ENCODE measurements at regions not wholly inside any gene's neighbourhood (a gene's known extent, or its start where the extent isn't known, plus 50 kb on each side); places are given as distances from the start of the nearest gene placed in this dataset.

GRCh38 chr2:238562446-238562845, 135.7 kb downstream of the ASB1 start:
- no peak overlapping the region for H3K4me3 ChIP-seq
- no peaks in the 10 kb centered on the region for H3K4me1 ChIP-seq
- TF ChIP-seq POLR2AphosphoS5 (IDR thresholded peaks at IDR 0.05): no peak
- no peak for TF ChIP-seq POLR2A (IDR thresholded peaks at IDR 0.05)
- no peak for TF ChIP-seq CTCF (IDR thresholded peaks at IDR 0.05 in 8 of 11, conservative IDR thresholded peaks at IDR 0.05 in 3 of 11)
- H3K27me3 ChIP-seq (replicated peaks in 1 of 7): peaks cover 0 to 52% (median 0%) of the 10 kb centered on the region in 7 donors
- H3K9me3 ChIP-seq: no peaks in the 10 kb centered on the region
- 65 to 83% (median 77%) methylated on average over 8 of the region's 8 CpGs for WGBS, 5 donors
- H3K36me3 ChIP-seq: no peaks in the 10 kb centered on the region
- H3K27ac ChIP-seq: no peak overlapping the region
- intact Hi-C loops (cut with DNase I; ENCODE audit: low total_unique reads): no loop called here
- DNase-seq: no peak

- no peaks in the 10 kb centered on the region for H3K4me1 ChIP-seq
- no peak overlapping the region for H3K27ac ChIP-seq
- 72 to 85% (median 79%) methylated on average over 10 of the region's 10 CpGs for WGBS, 5 donors
- no peak for TF ChIP-seq POLR2AphosphoS5 (IDR thresholded peaks at IDR 0.05)
- no peaks in the 10 kb centered on the region for H3K9me3 ChIP-seq
- DNase-seq: peak; percentile 29
- no peak overlapping the region for H3K4me3 ChIP-seq
- intact Hi-C loops (cut with DNase I; ENCODE audit: low total_unique reads): no loop called here
- peaks cover 0 to 48% (median 0%) of the 10 kb centered on the region in 7 donors for H3K27me3 ChIP-seq (replicated peaks in 1 of 7)
- no peaks in the 10 kb centered on the region for H3K36me3 ChIP-seq
Measured at GRCh38 chr2:238563551-238563950, 136.8 kb downstream of the ASB1 start.

GRCh38 chr2:238564286-238564920, 137.7 kb downstream of the ASB1 start:
- no peaks in the 10 kb centered on the region for H3K9me3 ChIP-seq
- H3K27me3 ChIP-seq (replicated peaks in 1 of 7): peaks cover 0 to 46% (median 0%) of the 10 kb centered on the region in 7 donors
- H3K4me3 ChIP-seq: no peak overlapping the region
- WGBS, 5 donors: 73 to 80% (median 78%) methylated on average over 13 to 16 of the region's 16 CpGs
- no peak overlapping the region for H3K27ac ChIP-seq
- intact Hi-C loops (cut with DNase I; ENCODE audit: low total_unique reads): no loop called here
- H3K4me1 ChIP-seq: no peaks in the 10 kb centered on the region
- no peak for TF ChIP-seq POLR2A (IDR thresholded peaks at IDR 0.05)
- TF ChIP-seq POLR2AphosphoS5 (IDR thresholded peaks at IDR 0.05): no peak
- no peak for TF ChIP-seq CTCF (IDR thresholded peaks at IDR 0.05 in 8 of 11, conservative IDR thresholded peaks at IDR 0.05 in 3 of 11)
- H3K36me3 ChIP-seq: no peaks in the 10 kb centered on the region
- DNase-seq: peak; percentile 65

- WGBS, 5 donors: 73 to 86% (median 76%) methylated on average over 6 of the region's 6 CpGs
- intact Hi-C loops (cut with DNase I; ENCODE audit: low total_unique reads): no loop called here
- Histone ChIP-seq H3K4me1 (no peaks in the 10 kb centered on the region), H3K9me3 (no peaks in the 10 kb centered on the region), H3K27me3 (replicated peaks in 1 of 7) (peaks cover 0 to 48% (median 0%) of the 10 kb centered on the region in 7 donors), H3K36me3 (no peaks in the 10 kb centered on the region), H3K27ac (no peak overlapping the region), H3K4me3 (no peak overlapping the region)
- TF ChIP-seq CTCF (IDR thresholded peaks at IDR 0.05 in 8 of 11, conservative IDR thresholded peaks at IDR 0.05 in 3 of 11) (no peak), POLR2AphosphoS5 (IDR thresholded peaks at IDR 0.05) (no peak), POLR2A (IDR thresholded peaks at IDR 0.05) (no peak)
- DNase-seq: peak; percentile 56
Measured at GRCh38 chr2:238565031-238565430, 138.3 kb downstream of the ASB1 start.

Measured in spleen (tissue), 11 donors.